ENCODE measurements at regions not wholly inside any gene's neighbourhood (a gene's known extent, or its start where the extent isn't known, plus 50 kb on each side); places are given as distances from the start of the nearest gene placed in this dataset.
"Not testable (repeated sequence)": the region's sequence is repeated elsewhere in the genome, so short reads cannot be mapped to it uniquely, and the experiment has no call there.

GRCh38 chr7:89401099-89401498 is 605.6 kb upstream of the TEX47 start:
- DNase-seq, result no peak

- no peak for DNase-seq
Observed at GRCh38 chr7:89401690-89402089, 606.2 kb upstream of the TEX47 start.

GRCh38 chr7:89451911-89452310 is 656.4 kb upstream of the TEX47 start:
- no peak for DNase-seq

GRCh38 chr7:89456556-89456955 is 661.0 kb upstream of the TEX47 start:
- no peak for DNase-seq

- no peak for DNase-seq
Observed at GRCh38 chr7:89458114-89458513, 662.6 kb upstream of the TEX47 start.

- no peak for DNase-seq
Observed at GRCh38 chr7:89474456-89474855, 678.9 kb upstream of the TEX47 start.

- no peak for DNase-seq
Observed at GRCh38 chr7:89477991-89478390, 676.3 kb upstream of the STEAP1 start.

- no peak for DNase-seq
Observed at GRCh38 chr7:89495704-89496103, 658.6 kb upstream of the STEAP1 start.

- DNase-seq, result no peak
Observed at GRCh38 chr7:89500084-89500483, 654.2 kb upstream of the STEAP1 start.

GRCh38 chr7:89503281-89503680 is 651.0 kb upstream of the STEAP1 start:
- no peak for DNase-seq

DNA sequence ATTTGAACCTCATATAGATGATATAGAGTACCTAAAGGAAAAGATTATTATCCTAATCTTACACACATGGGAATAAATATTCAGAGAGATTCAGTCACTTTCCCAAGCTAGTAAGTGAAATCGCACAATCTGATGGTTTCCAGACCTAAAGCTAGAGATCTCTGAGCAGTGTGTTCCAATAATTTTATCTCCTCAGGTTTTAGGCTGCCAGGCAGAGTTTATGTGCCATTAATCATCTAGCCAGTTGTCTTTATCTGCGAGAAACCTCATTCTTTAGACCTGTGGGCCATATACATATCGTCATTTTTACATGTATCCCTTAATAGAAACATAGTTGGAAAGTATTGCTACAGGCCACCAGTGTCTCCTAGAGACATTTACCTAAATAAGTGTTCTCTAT is 647.2 kb upstream of the STEAP1 start:
- no peak for DNase-seq

DNA sequence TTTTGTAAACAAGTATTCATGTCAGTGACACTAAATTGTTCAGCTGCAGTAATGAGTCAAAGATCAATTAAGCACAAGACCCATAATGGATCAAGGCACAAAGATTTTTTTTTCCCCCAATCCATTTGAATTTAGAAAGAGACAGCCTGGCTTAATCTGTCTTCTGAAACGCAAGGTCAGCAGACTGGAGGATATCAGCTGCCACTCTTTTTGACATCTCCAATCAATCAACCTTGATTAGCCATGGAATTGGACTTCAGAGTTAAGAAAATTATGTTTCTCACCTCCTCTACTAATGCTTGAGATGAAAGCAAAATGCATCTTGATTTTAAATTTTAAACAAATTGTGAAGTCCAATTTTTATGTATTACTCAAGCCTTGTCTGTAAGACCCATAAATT is 642.4 kb upstream of the STEAP1 start:
- no peak for DNase-seq

GRCh38 chr7:89514970-89515369 is 639.3 kb upstream of the STEAP1 start:
- DNase-seq, result no peak

- DNase-seq, result no peak
Observed at GRCh38 chr7:89517815-89518214, 636.5 kb upstream of the STEAP1 start.

GRCh38 chr7:89549768-89550167 is 604.5 kb upstream of the STEAP1 start:
- DNase-seq, result no peak

GRCh38 chr7:89554209-89554608 is 600.1 kb upstream of the STEAP1 start:
- DNase-seq, result no peak

DNA sequence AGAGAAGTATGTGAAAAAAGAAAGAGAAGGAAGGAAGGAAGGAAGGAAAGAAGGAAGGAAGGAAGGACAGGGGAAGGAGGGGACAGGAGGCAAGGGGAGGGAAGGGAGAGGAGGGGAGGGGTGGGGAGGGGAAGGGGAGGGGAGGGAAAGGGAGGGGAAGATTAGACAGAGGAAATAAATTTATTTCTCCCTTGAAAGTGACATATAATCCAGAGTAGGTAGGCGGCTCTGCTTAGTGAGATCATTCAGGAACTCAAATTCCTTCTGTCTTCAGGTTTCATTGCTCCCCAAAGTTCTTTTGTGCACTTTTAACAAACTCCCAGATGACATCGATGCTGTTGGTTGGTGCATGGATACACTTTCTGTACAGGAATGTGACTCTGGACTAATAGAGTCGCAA is 594.7 kb upstream of the STEAP1 start:
- DNase-seq, result no peak

GRCh38 chr7:89563597-89563996 is 590.7 kb upstream of the STEAP1 start:
- DNase-seq, result no peak

DNA sequence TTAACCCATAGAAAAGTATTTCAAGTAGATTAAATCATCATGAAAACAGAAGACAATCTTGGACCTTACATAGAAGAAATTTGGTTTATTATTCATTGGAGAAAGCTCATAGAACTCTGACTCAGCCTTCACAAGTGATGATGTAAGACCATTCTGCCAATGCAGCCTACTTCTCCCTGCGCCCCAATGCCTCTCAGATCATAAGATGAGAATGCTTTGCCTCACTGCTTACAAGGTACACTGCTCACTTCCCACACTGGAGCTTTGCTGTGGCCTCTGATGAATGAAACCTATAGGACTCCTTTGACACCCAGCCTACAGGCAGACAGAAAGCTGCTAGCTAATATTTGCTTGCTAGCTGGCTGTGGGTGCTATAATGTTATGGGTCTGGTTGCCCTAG is 569.4 kb upstream of the STEAP1 start:
- no peak for DNase-seq

GRCh38 chr7:89593125-89593524 is 561.1 kb upstream of the STEAP1 start:
- no peak for DNase-seq

- no peak for DNase-seq
Observed at GRCh38 chr7:89602984-89603383, 551.3 kb upstream of the STEAP1 start.

GRCh38 chr7:89605362-89605761 is 548.9 kb upstream of the STEAP1 start:
- no peak for DNase-seq

GRCh38 chr7:89606511-89606910 is 547.8 kb upstream of the STEAP1 start:
- no peak for DNase-seq

DNA sequence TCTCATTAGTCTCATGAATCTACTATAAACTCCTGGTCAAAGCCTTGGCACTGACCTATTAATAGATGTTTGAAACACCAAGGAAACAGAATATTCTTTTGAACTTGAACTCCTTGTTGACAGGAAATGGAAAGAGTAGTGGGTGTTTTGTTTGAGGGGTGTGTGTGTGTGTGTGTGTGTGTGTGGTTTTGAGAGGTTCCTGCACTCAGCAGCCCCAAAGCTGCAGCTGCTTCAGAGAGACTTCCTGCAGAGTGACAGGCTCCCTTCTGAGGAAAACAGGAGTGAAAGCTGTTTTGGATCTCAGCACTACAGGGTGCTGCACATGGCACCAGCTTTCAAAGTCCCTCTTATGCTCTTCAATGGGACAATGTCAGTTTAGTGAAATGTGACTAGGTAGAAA is 546.5 kb upstream of the STEAP1 start:
- no peak for DNase-seq

DNA sequence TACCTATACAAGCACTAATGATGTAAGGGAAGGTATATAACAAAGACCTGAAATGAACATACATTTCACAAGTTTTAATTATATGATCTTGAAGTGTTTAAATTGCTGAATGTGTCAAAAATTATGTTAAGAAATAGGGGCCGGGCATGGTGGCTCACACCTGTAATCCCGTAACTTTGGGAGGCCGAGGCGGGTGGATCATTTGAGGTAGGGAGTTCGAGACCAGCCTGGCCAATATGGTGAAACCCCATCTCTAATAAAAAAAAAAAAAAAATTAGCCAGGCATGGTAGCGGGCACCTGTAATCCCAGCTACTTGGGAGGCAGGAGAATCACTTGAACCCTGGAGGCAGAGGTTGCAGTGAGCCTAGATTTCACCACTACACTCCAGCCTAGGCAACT is 537.4 kb upstream of the STEAP1 start:
- DNase-seq, result not testable (repeated sequence)

- DNase-seq, result no peak
Observed at GRCh38 chr7:89618274-89618673, 536.0 kb upstream of the STEAP1 start.

Measured in AML-193 (cell line).